NCI-H748 (cell line): ENCODE measurements at regions not wholly inside any gene's neighbourhood (a gene's known extent, or its start where the extent isn't known, plus 50 kb on each side); places are given as distances from the start of the nearest gene placed in this dataset.

Experiments
- DNase-seq: peaks from one replicate; lab custom pipeline; 2025; ENCODE audit not compliant: unreplicated experiment; lab: John Stamatoyannopoulos, UW

DNA sequence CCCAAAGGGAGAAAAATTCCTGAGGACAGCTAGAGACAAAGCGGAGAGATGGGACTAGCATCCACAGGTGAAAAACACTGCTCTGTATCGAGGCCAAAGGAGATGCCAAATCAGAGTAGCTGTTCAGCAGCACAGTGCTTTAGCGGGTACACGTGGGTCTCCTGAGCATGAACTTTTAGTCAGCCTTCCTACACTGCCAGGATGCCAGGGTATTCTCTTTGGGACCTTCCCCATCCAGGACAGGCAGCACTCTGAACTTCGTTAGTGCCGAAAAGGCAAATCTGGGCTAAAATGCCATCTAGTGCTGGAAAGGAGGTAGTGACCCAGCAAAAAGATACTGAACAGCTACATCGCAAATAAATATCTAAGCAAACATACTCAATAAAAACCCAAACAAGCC, 64.9 kb downstream of the C6orf58 start:
- peak; percentile 61 for DNase-seq
